H1 (cell line): ENCODE measurements at regions not wholly inside any gene's neighbourhood (a gene's known extent, or its start where the extent isn't known, plus 50 kb on each side); places are given as distances from the start of the nearest gene placed in this dataset.

Source experiments
- CTCF ChIA-PET: fragments of 300-600 bp; sonication (Branson Sonifier 250); formaldehyde crosslinking; loops from one replicate; lab custom pipeline; 2021; ENCODE audit not compliant: partially characterized antibody; lab: Charles Lee
- POLR2A ChIA-PET: fragments of 300-600 bp; sonication (Branson Sonifier 250); formaldehyde crosslinking; loops from one replicate; lab custom pipeline; 2021; ENCODE audit warnings: inconsistent platforms; ENCODE audit not compliant: partially characterized antibody; lab: Charles Lee
- DNase-seq, 2 experiments: peaks; one replicate each; pipeline versions ENCODE4 v3.0.0 to v3.0.0-alpha.2; 2010 to 2022; ENCODE audit warnings: low spot score in 2 of 2, low read depth in 1 of 2, mixed read lengths in 1 of 2
- FAIRE-seq: peaks from 2 replicates; lab custom pipeline; 2011; peaks lifted over from hg19 to GRCh38; lab: Jason Lieb, UNC
- H2AFZ ChIP-seq: 2 replicates; pipeline ENCODE4 v1.8.1; 2012; ENCODE audit warnings: low read length, inconsistent platforms
- H2AK5ac ChIP-seq: 2 replicates; pipeline ENCODE4 v1.6.1; 2013; ENCODE audit warnings: low read depth, low read length
- H2BK120ac ChIP-seq: replicated peaks from 2 replicates; pipeline ENCODE3; 2013; ENCODE audit warnings: low read depth, low read length, inconsistent platforms
- H2BK12ac ChIP-seq: 2 replicates; pipeline ENCODE4 v1.6.1; 2013; ENCODE audit warnings: low read depth, low read length
- H2BK15ac ChIP-seq: 2 replicates; pipeline ENCODE4 v1.6.1; 2013; ENCODE audit warnings: low read length
- H2BK20ac ChIP-seq: 2 replicates; pipeline ENCODE4 v1.6.1; 2013; ENCODE audit warnings: low read length
- H2BK5ac ChIP-seq: 2 replicates; pipeline ENCODE4 v1.6.1; 2013; ENCODE audit warnings: low read depth, low read length
- H3K14ac ChIP-seq: 2 replicates; pipeline ENCODE4 v1.6.1; 2013; ENCODE audit warnings: inconsistent platforms; ENCODE audit not compliant: insufficient read length
- H3K18ac ChIP-seq: 2 replicates; pipeline ENCODE4 v1.6.1; 2013; ENCODE audit warnings: low read length; ENCODE audit errors: extremely low read depth
- H3K23ac ChIP-seq: 2 replicates; pipeline ENCODE4 v1.6.1; 2013; ENCODE audit warnings: inconsistent platforms; ENCODE audit not compliant: insufficient read length
- H3K23me2 ChIP-seq: 2 replicates; pipeline ENCODE4 v1.6.1; 2013; ENCODE audit warnings: low read depth, low read length
- H3K27ac ChIP-seq: 2 replicates; pipeline ENCODE4 v1.6.1; 2011; ENCODE audit warnings: low read depth, low read length, inconsistent platforms
- H3K27me3 ChIP-seq, 4 experiments: replicated peaks in 1 of 4; 1 replicate in 1 of 4; 2 replicates in 3 of 4; pipeline versions ENCODE4 v1.6.1 to v1.8.1; 2011 to 2013; ENCODE audit warnings: low read length in 3 of 4, mild to moderate bottlenecking in 3 of 4, inconsistent platforms in 2 of 4, mixed read lengths in 2 of 4, moderate library complexity in 1 of 4; ENCODE audit not compliant: control insufficient read depth in 3 of 4, insufficient read depth in 3 of 4; ENCODE audit errors: extremely low read depth in 1 of 4
- H3K36me3 ChIP-seq, 4 experiments: 2 replicates each; pipeline versions ENCODE4 v1.6.1 to v1.8.1; 2011 to 2013; ENCODE audit warnings: mild to moderate bottlenecking in 4 of 4, low read length in 3 of 4, moderate library complexity in 2 of 4, control low read depth in 1 of 4, inconsistent platforms in 1 of 4; ENCODE audit not compliant: insufficient read depth in 4 of 4, control insufficient read depth in 2 of 4
- H3K4ac ChIP-seq: replicated peaks from 2 replicates; pipeline ENCODE3; 2013; ENCODE audit warnings: low read length, low read depth, mixed read lengths, inconsistent platforms; ENCODE audit not compliant: insufficient read length
- H3K4me1 ChIP-seq, 4 experiments: replicated peaks in 1 of 4; 1 replicate in 1 of 4; 2 replicates in 3 of 4; pipeline versions ENCODE4 v1.6.1 to v1.8.1; 2011 to 2013; ENCODE audit warnings: low read length in 3 of 4, inconsistent platforms in 2 of 4, mixed read lengths in 1 of 4; ENCODE audit not compliant: insufficient read depth in 4 of 4, control insufficient read depth in 3 of 4
- H3K4me2 ChIP-seq, 2 experiments: 2 replicates each; pipeline versions ENCODE4 v1.6.1 to v1.8.1; 2011 to 2013; ENCODE audit warnings: low read depth in 2 of 2, low read length in 2 of 2, control low read depth in 1 of 2, inconsistent platforms in 1 of 2, mild to moderate bottlenecking in 1 of 2; ENCODE audit not compliant: insufficient read depth in 1 of 2
- H3K4me3 ChIP-seq, 4 experiments: fragments of 200-600, 300-600 bp in 1 of 4; sonication (generic), shearing (Covaris generic), sonication (Bioruptor Twin) in 1 of 4; 2 replicates each; pipeline versions ENCODE4 v1.5.1 to v1.8.1; 2011 to 2016; ENCODE audit warnings: low read length in 4 of 4, low read depth in 3 of 4, control low read depth in 2 of 4, inconsistent platforms in 2 of 4, mild to moderate bottlenecking in 2 of 4, mixed read lengths in 1 of 4, moderate library complexity in 1 of 4; ENCODE audit not compliant: insufficient read depth in 2 of 4; ENCODE audit errors: extremely low read depth in 1 of 4
- H3K56ac ChIP-seq: replicated peaks from 2 replicates; pipeline ENCODE3; 2013; ENCODE audit warnings: low read depth, mild to moderate bottlenecking, mixed read lengths, low read length, inconsistent platforms; ENCODE audit not compliant: insufficient read length
- H3K79me1 ChIP-seq: 2 replicates; pipeline ENCODE4 v1.6.1; 2013; ENCODE audit warnings: low read depth, low read length, control low read depth
- H3K79me2 ChIP-seq, 2 experiments: 2 replicates each; pipeline versions ENCODE4 v1.6.1 to v1.8.1; 2012 to 2013; ENCODE audit warnings: low read length in 2 of 2, mild to moderate bottlenecking in 2 of 2, inconsistent platforms in 1 of 2; ENCODE audit not compliant: insufficient read depth in 2 of 2, control insufficient read depth in 1 of 2
- H3K9ac ChIP-seq, 4 experiments: replicated peaks in 1 of 4; 1 replicate in 1 of 4; 2 replicates in 3 of 4; pipeline versions ENCODE4 v1.6.1 to v1.8.1; 2011 to 2013; ENCODE audit warnings: low read depth in 3 of 4, low read length in 3 of 4, control low read depth in 2 of 4, mild to moderate bottlenecking in 2 of 4, moderate library complexity in 2 of 4, inconsistent platforms in 1 of 4; ENCODE audit errors: extremely low read depth in 1 of 4
- H3K9me3 ChIP-seq, 2 experiments: 2 replicates each; pipeline versions ENCODE4 v1.6.1 to v1.8.1; 2012 to 2013; ENCODE audit warnings: mild to moderate bottlenecking in 2 of 2, moderate library complexity in 2 of 2, control low read depth in 1 of 2, inconsistent platforms in 1 of 2, low read depth in 1 of 2, low read length in 1 of 2, mixed read lengths in 1 of 2; ENCODE audit not compliant: insufficient read depth in 2 of 2
- H4K20me1 ChIP-seq, 2 experiments: replicated peaks in 1 of 2; 2 replicates each; pipeline versions ENCODE3 to v1.8.1; 2011 to 2013; ENCODE audit warnings: inconsistent platforms in 2 of 2, low read length in 2 of 2, mild to moderate bottlenecking in 1 of 2; ENCODE audit not compliant: insufficient read depth in 2 of 2, control insufficient read depth in 1 of 2
- H4K5ac ChIP-seq: 2 replicates; pipeline ENCODE4 v1.6.1; 2013; ENCODE audit warnings: low read length, low read depth, mixed read lengths, inconsistent platforms; ENCODE audit not compliant: insufficient read length
- H4K8ac ChIP-seq: 2 replicates; pipeline ENCODE4 v1.8.0; 2013; ENCODE audit warnings: mild to moderate bottlenecking, moderate library complexity, low read length, inconsistent platforms; ENCODE audit not compliant: insufficient read depth; ENCODE audit errors: extremely low read depth
- H4K91ac ChIP-seq: replicated peaks from 2 replicates; pipeline ENCODE3; 2013; ENCODE audit warnings: low read length, mixed read lengths, inconsistent platforms; ENCODE audit not compliant: insufficient read length
- CEBPB ChIP-seq: IDR thresholded peaks from 2 replicates; pipeline ENCODE4 v1.6.1; 2012; ENCODE audit warnings: low read depth, low read length
- JUN ChIP-seq: IDR thresholded peaks from 2 replicates; pipeline ENCODE4 v1.6.1; 2011; ENCODE audit warnings: low read depth, mild to moderate bottlenecking, improper control_type of control experiment, low read length
- JUND ChIP-seq: IDR thresholded peaks from 2 replicates; pipeline ENCODE4 v1.6.1; 2011; ENCODE audit warnings: mild to moderate bottlenecking, improper control_type of control experiment, low read length
- TBP ChIP-seq: IDR thresholded peaks from 2 replicates; pipeline ENCODE4 v1.6.1; 2011; ENCODE audit warnings: low read depth, low read length, improper control_type of control experiment
- TCF12 ChIP-seq: IDR thresholded peaks from 2 replicates; pipeline ENCODE4 v1.6.1; 2011; ENCODE audit warnings: low read depth, mild to moderate bottlenecking, low read length
- WGBS, 2 experiments: shearing (Covaris generic) in 1 of 2; methylation state at CpG; one replicate each; pipeline versions ENCODE4 v1.1.6 to v1.1.7; 2013 to 2015; ENCODE audit warnings: low lambda C conversion rate in 2 of 2, mixed read lengths in 2 of 2, inconsistent platforms in 1 of 2, low coverage in 1 of 2, missing lambda C conversion rate in 1 of 2; ENCODE audit not compliant: insufficient replicate concordance in 2 of 2, insufficient coverage in 1 of 2, insufficient read length in 1 of 2; ENCODE audit errors: extremely low coverage in 1 of 2, missing lambda C conversion rate in 1 of 2; 5-methylcytosine and 5-hydroxymethylcytosine counted together

DNA sequence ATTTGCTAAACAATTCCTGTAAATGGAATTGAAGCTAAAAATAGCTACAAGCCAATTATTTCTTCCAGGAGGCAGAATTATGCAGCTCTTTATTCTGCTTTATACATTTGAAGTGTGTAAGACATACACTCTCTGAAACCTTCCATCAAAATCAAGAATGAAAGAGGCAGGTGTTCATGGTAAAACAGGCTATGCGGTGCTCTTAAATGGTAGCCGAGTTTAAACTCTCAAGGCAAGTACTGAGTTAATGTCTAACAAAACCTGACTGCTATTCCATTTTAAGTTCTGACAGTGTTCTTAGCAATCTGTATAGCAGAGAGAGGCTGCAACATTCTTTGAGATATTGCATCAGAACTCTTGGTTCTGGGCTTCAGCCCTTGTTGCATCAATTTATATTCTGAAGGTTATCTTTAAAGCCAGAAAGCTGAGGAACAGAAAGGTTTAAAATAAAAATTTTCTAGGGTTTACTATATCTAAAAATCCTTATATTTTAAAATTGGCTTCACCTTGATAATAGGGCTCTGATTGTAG, 248.3 kb upstream of the CCNG1 start:
- 93% methylated on average over 2 of the region's 2 CpGs; no CpG with 5 or more reads in 1 of the 2 experiments for WGBS, 2 experiments
- Histone ChIP-seq H2BK120ac (no peak overlapping the region), H2BK5ac (no peak overlapping the region), H3K23ac (no peak overlapping the region), H4K91ac (no peak overlapping the region), H3K79me1 (no peaks in the 10 kb centered on the region), H3K14ac (no peak overlapping the region), H4K20me1 (no peaks in the 10 kb centered on the region), H3K79me2 (no peaks in the 10 kb centered on the region), H2BK12ac (no peak overlapping the region), H3K4me3 (no peak overlapping the region), H4K5ac (no peak overlapping the region), H3K27ac (no peak overlapping the region), H3K23me2 (no peaks in the 10 kb centered on the region), H3K27me3 (peaks cover 0 to under 1% (median 0%) of the 10 kb centered on the region in 4 experiments; a peak in 1 of 7 replicates), H3K9ac (no peak overlapping the region), H2AFZ (peak overlapping the region; percentile 38; the same call in 1 of the 2 replicates), H3K4ac (no peak overlapping the region), H3K4me1 (no peaks in the 10 kb centered on the region; a peak in 1 of 7 replicates), H4K8ac (no peak overlapping the region), H3K18ac (no peak overlapping the region), H3K56ac (no peak overlapping the region), H3K36me3 (no peaks in the 10 kb centered on the region), H2BK20ac (no peak overlapping the region), H3K9me3 (peaks cover 0 to 4% of the 10 kb centered on the region in 2 experiments; a peak in 1 of 4 replicates), H3K4me2 (no peak overlapping the region), H2AK5ac (no peak overlapping the region), H2BK15ac (no peak overlapping the region)
- CTCF ChIA-PET = no interaction called here
- POLR2A ChIA-PET = interaction anchor here (1.0 kb wide), 1 partner anchor 8 kb away, joined by 3 read pairs; no protein-coding TSS in a partner anchor
- TF ChIP-seq TCF12 (no peak), CEBPB (0 out of 2 replicates have a peak, but pooled peaks have one; percentile 39), TBP (no peak), JUN (no peak), JUND (no peak)
- FAIRE-seq (no peak), DNase-seq (no peak)
